Activated CD4-positive, alpha-beta T cell treated with anti-CD3 and anti-CD28 coated beads, Interleukin-2, amount 50 U/mL, for 1 hour (primary cell): ENCODE measurements at regions not wholly inside any gene's neighbourhood (a gene's known extent, or its start where the extent isn't known, plus 50 kb on each side); places are given as distances from the start of the nearest gene placed in this dataset.

Source experiments
- DNase-seq: peaks from one replicate; pipeline ENCODE4 v3.0.0-alpha.2; 2020

DNA sequence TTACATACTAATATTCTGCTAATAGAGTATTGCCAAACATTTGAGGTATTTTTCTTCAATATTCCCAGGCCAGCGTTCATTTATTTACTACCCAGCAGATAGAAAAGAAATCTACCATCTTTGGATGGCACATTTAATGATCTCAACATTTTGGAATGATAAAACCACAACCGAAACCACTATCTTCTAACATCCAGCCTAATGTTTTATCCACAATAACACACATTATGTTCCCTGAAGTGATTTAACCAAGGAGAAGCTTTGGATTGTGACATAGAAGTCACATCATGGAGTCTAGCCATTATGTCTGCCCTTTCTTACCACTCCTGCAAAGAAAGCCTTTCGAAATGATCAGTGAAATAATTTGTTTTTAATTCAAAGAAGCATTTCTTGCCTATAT is 497.1 kb upstream of the PLXNA2 start:
- DNase-seq, result no peak

DNA sequence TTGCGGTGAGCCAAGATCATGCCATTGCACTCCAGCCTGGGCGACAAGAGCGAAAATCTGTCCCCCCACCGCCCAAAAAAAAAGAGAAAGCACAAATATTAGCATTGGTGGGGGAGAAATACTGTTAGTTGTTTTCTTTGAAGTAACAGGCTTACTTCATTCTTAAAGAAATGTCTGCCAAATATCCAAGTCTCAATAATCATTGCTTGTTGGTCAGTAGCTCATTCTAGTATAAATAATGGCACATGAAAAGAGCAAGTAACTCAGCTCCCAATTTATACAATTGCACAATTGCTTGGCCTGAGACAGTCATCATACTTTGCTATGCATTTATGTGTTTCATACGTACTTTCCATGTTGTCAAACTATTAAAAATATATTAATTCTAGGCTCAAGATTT is 499.2 kb upstream of the PLXNA2 start:
- DNase-seq, result no peak

DNA sequence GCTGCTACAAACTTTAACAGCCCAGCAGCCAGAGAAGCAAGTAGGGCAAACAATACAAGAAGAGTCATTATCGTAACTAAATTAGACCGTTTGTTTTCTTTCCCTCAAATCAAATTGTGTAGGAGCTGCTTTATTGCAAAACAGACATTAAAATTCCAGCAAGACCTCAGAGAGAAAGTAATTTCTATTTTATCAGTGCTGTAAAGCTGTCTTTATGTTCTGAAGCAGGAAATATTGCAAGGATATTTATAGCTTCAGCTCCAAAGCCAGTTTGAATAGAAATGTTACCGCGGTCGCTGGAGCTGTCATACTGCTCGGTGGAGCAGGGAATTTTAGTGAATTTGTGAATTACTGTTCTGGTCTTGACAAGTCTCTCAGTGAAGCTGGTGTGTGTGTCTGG is 503.8 kb upstream of the PLXNA2 start:
- no peak for DNase-seq

DNA sequence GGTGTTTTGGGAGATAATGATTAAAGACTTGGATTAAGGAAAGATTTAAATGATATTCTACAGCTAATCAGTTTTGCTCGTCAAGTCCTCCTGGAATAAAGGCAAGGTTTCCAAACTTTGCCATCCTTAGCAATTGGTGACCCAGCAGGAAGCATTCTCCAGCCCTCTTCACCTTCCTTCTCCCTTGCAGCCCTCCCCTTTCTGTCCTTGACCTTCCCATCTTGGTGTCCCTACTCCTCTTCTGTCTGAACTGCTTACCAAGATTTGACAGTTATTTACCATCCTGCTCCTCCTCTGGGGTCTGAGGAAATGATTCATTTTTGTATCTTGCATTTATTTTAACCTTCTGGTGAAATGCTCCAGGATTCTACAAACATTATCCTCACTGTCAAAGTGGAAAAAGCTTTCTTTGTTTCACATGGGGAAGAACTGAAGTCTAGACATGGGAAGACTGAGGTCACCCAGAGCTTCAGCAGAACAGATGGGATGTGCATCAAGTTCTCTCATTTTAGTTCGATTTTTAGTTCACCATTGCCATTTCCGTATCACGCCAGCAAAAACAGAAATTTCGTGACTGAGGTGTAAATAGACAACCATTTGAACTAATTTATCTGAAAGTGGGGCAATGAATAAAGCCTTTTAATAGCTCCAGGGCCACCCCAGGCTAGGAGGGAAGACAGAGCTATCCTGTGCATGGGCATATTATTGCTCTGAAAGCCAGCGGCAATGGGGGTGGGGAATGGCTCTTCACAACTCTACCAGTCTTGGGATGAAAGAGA is 504.4 kb upstream of the PLXNA2 start:
- no peak for DNase-seq

DNA sequence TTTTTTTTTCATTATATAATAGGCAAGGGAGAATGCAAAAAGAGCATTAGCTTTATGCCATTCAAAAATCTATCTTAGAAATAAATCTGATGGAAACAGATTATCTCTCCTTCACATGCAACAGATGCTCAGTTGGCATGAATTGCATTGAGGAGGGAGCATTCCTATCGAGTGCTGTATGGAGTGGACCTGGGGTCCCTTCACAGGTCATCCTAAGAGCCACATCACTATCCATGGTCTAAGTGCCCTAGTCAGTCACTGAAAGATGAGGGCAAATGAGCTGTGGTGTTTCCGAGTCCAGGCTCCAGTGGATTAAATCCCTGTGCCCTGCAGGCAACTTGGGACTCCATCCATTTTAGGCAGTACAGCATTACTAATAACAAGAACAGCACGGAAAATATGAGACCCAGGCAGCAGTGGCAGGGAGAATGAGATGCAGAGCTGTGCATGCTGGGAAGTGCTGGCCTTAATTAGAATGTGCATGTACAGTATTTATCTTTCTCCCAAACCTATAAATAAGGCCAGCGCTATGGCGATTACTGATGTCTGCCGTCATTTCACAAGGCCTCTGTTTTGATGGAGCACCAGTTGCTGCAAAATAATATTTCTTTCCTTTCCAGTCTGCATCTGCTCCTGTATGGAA is 512.3 kb upstream of the PLXNA2 start:
- DNase-seq, result no peak

DNA sequence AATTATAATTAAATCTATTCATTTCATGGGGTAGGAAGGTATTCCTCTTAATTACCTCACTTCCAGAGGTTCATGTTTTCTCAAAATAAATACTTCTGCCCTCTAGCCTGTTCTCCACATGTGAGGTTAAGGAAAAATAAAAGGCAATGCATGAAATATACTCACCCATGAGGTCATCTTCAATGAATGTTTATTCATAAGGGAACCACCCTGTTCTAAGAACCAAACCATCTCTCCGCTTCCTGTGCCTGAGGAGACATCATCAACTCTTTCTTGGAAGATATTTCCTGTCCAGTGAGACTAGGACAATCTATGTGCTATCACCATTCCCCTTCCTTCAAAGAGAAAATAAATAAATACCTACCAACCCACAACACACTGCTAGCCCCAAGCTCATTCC is 513.7 kb upstream of the PLXNA2 start:
- DNase-seq, result no peak

DNA sequence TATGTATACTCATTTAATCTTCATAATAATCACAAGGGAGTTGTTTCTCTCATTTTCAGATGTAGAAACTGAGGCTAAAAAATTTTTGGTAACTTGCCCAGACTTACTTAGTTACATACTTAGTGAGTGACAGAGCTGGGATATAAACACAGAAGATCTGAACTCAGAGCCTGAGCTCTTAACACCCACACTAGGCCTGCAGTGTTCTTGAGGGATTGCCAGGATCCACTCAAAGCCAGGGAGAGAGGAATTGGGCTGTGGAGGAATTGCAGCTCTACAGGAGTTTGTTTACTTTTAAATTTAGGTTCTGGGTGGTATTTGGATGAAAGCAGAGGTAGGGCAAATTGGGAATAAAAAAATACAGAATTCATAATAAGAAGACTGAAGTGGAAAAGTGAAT is 515.1 kb upstream of the PLXNA2 start:
- DNase-seq, result no peak

DNA sequence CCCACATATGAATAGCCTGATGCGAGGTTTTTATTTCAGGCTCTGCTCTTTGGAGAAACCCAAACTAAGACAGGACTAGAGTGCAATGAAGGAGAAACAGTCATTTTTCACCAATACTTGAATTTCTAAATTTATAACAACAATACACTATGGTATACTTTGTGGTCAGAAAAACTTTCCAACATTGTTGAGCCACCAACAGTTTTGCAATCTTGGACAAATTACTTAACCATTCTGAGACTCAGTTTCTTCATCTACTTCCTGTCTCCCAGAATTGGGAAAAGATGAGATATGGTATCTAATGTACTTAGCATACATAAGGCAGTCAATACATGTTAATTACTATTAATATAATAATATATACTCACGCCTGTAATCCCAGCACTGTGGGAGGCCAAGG is 519.8 kb upstream of the PLXNA2 start:
- no peak for DNase-seq

DNA sequence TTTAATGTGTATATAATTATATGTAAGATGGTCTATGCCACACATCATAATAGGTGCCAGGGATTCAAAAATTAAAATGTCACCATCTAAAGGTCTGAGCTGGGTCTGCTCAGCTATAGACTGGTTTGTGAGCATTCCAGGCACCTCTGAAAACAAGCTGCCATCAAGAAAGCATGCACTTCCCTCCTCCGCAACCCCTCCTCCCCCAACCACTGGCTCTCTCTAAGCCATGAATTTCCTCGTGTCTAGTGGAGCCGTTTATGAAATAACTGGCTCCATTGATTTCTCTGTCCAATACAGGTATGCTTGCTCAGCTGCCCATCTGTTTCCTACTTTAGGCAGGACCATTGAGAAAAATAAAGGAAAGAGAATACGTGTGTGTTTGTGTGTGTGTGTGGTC is 522.6 kb upstream of the PLXNA2 start:
- DNase-seq, result no peak

DNA sequence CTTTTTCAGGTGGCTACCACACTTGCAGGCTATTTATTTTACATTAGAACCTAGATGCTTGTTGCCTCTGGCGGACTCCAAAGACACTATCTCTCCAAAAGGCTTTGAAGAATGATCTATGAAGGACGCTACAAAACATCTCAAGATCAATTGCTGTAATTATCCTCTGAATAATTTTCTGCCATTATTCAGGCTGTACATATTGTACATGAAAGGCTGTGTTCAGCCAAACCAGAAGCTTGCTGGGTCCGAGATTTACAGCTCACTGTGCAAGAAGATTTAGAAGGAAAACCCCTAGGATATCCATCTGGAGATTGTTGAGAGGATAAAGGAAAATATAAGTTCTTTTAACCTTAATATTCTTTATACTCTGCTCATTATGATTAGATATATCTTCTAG is 523.6 kb upstream of the PLXNA2 start:
- no peak for DNase-seq

DNA sequence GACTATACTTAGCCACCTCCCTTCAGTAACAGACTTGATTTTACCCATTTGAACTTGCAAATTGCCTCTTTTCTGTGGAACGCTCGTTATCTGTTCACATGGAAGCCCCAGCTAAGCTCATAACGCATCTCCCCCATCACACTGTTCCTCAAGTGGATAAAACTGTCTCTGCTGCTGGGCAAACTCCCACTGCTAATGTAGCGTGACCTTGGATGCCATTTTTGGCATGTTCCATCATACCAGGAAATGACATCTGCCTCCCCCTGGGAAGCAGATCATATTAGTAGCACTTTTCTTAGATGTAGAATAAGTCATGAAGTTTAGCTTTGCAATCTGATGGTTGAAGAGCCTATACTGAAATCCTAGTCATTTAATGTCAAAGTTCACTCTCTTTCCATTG is 528.7 kb upstream of the PLXNA2 start:
- no peak for DNase-seq

DNA sequence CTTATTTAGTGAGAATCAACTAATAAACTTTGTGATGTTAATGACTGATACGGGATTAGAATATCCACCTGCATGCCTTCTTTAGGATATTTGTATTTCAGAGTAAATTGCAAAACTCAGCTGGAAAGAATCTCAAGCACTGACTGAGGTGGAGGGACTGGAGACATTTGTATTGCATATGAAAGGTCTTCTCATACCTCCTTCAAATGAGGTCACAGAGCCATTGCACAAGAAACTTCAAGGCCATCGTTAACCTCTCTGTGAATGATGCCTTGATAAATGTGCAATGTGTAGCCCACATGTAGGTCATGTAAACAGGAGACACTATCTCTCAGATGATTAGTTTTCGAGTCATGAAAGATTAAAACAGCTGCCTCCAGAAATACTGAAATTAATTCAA is 531.7 kb upstream of the PLXNA2 start:
- DNase-seq, result no peak

DNA sequence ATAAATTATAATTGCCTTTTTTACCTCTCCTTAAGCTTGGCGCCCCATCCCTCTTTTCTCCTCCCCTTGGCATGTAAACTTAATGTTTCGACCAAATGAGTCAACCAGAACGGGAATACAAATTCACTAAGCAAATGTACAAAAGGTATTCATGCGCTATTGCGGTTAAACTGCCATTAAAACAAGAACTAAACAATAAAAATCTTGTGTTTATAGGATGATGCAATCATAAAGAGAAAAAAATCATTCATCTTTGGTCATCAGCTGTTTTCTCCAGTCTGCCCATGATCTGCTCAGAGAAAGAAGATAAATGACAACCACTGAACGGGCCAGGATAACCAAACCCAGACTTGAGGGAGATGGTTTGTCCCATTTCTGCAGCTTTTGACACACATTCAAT is 534.2 kb upstream of the PLXNA2 start:
- no peak for DNase-seq

DNA sequence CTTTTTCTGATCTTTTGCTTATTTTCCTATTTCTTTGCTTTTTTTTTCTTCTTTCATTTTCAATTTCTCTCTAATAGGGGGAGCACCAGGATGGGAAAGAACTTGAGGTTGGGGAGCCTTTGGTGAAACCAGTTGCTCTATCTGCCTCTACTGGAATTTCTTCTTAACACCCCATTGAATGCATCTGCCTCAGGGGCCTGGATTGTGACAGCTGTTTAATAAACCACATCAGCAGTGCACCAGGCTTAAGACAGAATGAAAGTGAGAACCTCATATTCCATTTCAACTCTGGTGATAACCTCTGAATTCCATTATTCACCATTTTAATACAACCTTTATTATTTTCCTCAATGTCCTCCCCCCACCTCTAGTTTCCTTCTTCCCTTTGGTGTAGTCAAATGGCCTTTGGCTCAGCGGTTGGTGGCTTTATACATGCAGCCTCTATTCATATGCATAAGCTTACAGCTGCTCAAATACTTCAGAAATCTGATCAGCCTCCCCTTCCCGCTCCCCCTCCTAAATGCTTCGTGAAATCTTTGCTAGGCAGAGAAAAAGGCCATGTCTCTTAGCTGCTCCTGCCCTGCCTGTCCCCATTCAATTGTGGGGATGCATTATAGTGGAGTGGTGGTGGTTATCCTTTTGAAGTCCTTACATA is 537.3 kb upstream of the PLXNA2 start:
- DNase-seq, result no peak

DNA sequence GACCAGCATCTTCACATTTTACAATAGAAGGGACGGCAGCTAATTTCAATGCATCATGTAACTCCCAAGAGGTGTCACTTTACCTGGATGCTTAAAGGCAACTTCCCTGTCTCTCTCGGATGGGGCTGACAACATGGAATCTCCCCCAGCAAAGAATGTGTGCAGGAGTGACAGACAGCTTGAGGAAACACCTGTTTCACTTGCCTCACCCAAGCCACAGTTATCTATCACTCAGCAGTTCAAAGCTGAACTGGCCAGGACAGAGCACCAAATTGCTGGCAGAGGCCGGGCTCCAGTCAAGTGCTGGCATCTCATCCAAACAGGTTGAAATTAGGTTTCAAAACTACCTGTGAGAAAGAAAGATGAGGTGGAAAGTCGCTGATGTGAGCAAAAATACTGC is 538.0 kb upstream of the PLXNA2 start:
- DNase-seq, result no peak

DNA sequence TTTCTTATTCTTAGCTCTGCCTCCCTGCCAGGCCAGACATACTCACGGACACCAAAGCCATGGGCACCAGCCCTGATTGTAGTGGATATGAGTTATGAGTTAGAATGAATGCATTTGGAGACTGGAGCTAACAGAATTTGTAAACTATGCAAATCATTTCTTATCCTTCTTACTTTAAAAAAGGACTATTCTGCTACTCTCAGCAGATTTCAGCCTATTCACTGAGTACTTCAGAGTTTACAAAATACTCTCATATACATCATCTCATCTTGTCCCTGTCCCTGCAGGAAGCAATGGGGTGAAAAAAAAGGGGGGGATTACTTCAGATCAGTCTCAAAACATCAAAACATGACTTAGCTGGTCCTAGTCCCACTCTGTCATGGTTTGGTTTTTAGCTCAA is 541.4 kb upstream of the PLXNA2 start:
- DNase-seq, result no peak

DNA sequence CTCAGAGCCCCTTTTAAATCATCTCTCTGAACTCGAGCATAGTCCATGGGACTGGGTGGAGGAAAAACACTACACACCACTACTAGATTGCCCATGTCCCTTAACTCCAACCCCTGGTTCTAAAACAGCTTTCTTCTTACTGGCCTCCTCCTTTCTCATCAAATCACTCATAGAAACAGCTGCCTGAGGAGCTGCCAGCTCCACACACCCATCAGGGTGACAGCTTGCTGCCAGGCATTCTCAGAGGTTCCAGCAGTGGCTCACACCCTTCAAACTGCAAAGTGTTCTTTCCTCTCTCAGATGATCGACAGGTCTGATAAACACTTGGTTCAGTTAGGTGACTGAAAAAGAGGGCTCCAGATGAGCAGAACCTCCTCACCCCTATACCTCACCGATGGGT is 543.0 kb upstream of the PLXNA2 start:
- DNase-seq, result no peak

DNA sequence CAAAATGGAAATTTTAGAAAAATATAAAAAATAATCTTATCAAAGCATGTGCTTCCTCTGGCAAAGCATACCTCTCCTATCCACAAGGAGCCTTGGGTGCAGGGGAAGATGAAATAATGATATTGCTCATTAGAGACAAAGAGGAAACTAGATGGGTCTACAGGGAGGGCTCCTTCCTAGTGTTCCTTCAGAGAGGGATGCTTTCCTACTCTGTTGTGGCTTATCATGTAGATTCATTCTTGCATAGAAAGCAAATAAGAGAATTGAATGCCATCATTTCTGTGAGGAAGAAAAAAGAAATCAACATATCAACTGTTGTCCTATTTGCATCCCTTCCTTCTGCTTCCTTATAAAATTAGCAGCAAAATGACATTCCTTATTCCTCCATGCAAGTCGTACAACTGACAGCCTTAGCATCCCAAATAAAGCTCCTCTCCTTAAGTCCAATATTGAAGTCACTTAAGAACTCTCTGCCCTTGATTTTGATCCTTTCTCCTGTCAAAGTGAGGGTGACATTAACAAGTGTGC is 543.9 kb upstream of the PLXNA2 start:
- no peak for DNase-seq

DNA sequence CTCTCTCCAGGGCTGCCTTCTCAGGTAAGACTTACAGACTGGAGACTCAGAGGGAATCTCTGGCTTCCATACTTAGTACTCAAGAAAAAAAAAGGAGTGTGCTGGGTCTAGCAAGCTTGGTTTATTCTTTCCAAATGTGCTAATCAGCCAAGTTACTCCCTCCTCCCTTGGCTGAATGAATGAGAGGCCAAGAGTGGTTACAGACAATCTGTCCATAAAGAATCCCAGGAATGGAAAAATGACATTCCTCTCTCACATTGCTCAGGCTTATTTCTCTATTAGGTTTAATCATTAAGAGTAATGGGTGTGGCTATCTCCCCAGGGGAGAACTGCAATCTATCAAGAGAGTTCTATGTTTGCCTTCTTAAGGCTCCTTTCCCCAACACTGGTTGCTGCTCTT is 547.3 kb upstream of the PLXNA2 start:
- DNase-seq, result no peak

DNA sequence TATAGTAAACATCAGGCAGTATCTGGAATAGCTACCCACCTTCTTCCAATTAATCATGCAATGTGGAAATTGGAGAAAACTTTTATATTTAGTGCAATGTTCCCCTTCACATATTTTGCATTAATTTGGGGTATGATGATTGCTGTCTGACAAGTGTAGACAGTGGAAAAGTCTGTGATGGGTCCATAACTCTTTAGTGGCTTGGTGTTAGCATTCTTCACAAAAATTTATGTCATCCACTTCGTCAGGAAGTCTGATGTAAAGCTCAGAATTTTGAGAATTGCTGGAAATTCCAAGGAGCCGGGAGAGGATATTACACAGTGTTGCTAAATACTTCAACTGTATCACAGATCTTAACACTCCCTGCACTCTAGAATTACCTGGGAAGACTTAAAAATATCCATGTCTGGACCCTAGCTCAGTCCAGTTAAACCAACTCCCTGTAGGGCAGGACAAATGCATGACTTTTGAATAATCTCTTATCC is 549.7 kb upstream of the PLXNA2 start:
- no peak for DNase-seq

DNA sequence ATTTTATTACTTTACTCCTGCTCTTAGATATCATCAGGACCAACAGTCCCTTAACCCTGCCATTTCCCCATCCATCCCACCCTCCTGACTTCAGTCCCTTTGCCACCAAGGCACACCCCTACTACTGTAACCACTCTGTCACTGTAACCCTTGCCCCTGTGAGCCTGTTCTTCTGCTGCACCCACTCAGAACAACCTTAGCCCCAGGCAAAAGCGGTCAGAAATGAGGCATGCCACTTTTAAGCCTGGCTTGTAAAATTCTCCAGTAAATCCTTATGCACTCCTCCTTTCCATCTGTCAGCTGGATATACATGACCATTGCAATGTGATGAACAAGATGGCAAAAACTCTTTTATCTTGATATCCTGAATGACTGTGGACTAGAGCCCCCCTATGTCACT is 555.0 kb upstream of the PLXNA2 start:
- no peak for DNase-seq

DNA sequence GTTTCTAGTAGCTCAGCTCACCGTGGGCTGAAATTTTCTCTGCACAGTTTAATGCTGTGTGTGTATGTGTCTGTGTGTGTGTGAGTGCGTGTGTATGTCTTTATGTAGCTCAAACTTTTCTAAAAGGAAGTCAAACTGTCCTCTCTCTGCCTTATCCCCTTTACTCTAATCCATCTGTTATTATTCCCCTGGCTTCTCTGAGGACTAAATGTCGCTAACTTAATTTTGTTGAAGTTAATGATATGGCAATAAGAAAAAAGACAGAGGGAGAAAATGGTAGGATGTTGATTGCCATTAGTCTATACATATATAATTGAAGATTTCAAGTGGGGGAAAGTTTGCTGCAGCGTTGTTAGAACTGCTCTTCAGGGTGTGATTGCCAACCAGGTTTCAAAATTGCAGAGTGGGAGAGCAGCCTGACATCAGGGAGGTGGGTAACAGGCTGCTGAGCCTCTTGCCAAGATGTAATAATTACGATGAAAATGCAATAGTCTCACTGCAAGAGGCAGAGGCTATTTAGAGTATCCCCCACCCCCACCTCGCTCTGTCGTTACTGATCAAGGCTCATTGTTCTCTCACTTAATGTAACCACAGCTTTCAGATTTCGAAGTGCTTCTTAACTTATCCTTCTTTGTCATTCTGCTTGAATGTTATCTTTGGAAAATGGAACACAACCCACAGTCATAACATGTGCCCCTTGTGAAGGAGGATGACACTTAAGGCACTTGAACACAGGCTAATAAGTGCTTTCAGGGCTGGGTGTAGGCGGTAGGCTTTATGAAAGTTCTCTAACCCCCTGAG is 559.0 kb upstream of the PLXNA2 start:
- no peak for DNase-seq

DNA sequence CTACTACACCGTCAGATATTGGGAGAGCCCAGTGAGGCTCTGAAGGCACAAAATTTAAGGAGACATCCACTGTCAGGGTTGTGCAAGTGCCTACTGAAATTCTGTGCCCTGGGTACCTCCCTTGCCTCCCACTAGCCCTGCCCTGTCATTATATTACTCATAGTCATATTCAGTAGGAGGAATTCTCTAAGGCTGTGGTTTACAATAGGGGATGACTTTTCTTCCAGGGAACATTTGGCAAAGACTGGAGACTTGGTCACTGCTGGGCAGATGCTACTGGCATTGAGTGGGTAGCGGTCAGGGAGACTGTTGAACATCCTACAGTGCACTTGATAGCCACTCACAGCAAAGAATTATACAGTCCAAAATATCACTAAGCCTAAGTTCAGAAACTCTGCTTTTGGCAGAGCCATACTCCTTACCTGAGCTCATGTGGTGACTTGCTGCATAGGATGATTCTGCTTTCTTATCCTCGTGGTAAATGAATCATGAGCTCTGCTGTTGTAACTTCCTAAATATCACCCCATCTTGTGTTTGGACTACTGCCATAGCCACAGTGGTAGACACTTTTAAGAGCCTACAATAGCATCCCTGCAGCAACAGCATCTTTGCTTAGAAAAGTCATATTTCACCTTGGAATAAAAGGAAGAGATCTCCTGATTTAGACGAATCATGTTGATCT is 563.4 kb upstream of the PLXNA2 start:
- no peak for DNase-seq
